HG03103 (cell line): ENCODE measurements at regions not wholly inside any gene's neighbourhood (a gene's known extent, or its start where the extent isn't known, plus 50 kb on each side); places are given as distances from the start of the nearest gene placed in this dataset.

Experiments used
- ATAC-seq: cut with Tn5 transposase; IDR thresholded peaks from one replicate; pipeline ENCODE4 v1.9.1; 2021; ENCODE audit warnings: low read depth; ENCODE audit not compliant: unreplicated experiment

DNA sequence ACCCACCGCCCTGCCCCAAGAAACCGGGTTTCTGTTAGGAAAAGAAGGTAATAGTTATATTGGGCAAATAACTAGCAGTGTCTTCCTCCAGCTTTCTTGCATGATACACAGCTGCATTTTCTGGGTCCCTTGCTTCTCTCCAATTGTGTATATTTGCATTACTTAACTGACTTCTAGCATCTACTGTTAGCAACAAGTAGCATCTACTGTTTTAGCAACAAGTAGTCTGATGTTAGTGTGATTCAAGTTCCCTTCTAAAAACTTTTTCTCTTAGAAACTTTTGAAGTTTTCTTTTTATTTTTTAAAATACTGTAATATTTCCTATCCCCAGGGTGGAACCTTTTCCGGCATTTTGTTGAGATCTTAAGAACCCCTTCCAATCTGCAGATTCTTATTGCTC is 221.2 kb downstream of the CLIC5 start:
- ATAC-seq, result no peak

DNA sequence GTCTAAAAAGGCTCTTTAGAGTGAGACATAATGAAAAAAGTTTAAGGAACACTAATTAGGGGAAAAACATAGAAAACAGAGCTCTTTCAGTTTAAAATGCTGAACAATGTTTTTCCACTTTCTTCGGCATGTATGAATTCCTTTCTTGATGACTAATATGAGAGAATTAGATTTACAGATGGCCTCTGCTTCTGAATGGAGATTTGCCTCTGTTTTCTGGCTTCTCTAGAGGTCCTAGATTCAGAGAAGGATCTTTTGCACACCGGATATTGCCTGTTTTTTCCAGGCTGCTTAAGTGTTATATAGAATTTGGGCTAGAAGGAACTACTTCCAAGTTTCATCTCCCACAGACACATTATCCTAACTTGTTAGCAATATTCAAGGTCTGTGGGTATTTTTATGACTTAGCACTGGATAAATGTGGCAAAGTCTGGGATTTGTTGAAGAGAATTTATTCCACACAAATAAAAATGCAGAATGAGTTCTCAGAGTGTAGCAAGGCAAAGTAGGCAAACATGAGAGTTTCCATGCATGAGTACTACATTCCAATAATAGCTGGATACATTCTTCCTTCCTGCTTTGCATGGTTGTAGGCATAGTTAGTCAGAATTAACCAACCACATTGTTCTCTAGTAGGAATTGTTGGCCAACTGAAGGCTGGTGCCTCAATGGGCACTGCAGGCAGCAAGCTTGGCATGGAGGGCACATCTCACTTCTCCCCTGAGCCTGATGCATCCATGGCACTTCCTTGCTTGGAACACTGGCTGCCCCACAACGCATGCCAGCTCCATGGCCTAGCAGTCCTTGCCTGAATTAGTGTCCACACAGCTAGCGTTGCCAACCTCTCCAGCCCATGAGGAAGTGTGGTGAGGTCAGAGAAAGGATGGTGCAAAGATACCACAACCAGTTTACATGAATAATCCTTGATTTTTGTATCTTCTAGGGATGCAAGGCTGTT is 224.2 kb downstream of the CLIC5 start:
- ATAC-seq, result no peak

DNA sequence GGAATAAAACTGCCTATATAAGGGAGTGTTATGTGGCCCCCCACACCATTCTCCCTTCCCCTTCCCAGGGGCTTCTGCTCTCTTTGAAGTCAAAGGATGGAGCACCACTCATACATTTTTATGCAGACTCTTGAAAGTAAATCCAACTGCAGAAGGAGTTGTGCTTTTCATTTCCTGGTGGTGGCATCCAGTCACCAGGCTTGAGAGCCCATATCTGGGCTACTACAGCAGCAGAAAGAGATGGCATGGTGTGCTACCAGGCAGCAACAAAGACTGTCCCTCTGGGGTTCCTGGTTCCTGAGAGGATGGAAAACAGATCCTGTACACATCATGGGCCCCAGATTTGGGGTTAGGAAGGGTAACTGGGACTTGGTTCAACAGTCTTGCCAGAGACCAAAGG is 226.4 kb downstream of the CLIC5 start:
- ATAC-seq, result no peak

DNA sequence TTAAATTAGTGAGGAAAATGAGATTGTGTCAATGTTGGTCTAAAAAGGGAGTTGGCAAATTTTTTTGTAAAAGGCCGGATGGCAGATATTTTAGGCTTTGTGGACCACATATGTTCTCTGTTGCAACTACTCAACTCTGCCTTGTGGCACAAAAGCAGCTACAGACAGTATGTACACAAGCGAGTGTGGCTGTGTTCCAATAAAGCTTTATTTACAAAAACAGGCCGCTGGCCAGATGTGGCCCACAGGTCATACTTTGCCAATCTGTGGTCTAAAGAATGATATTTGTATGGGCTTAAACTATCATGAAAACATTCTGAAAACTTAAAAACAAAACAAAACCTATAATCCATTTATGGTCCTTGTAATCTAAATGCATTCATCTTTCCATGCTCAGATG is 228.3 kb downstream of the CLIC5 start:
- ATAC-seq, result no peak

DNA sequence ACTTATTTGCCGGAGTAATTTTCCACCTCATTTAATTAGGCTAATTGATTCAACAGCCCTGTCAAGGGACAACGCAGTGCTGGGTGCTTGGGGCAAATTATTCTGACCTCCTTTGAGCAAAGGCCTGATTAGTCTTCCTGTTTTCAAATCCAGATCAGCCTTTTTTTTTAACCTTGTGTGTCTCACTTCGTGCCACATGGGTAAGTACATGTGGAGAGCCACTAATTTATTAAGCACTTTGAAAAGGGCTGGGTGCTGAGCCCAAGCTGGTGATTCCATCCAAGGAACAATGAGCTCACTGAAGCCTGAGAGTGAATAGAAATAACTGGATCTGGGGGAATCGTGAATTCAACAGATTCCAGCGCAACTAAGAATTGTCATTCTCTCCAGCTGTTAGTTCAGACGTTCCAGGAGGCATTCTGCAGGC is 229.3 kb downstream of the CLIC5 start:
- ATAC-seq, result no peak

DNA sequence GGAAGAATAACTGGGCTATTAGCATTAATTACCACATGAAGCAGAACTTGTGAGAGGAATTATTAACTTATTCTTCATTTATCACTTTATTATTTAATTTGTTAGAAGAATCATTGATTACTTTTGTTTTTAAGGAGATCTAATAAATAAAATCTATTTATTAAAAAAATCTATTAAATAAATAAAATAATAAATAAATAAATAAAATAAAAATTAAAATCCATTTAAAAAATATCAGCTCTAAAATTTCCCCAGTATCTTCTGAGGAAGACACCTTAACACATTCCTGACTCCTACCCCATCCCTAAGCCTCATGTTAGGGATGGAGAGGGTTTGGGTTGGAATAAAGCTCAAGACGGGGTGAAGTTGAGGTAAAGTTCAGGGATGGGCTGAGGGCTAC is 231.4 kb downstream of the CLIC5 start:
- ATAC-seq, result no peak

DNA sequence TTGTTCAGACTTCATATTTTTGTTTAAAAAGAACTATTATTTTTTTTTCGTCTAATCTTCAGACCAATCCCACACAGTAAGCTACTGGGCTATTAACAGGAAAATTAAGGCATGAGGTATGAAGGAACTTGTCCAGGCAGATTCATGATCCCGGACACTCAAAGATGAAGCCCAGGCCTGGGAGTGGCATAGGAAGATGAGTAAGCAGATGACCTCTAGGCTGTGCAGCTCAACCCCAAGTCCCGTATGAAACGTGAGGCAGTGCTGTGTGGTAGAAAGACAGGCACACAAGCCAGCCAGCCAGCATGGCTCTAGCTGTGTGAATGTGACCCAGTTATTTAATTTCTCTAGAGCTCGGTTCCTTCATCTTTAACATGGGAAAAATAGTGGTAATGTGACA is 231.9 kb downstream of the CLIC5 start:
- no peak for ATAC-seq

DNA sequence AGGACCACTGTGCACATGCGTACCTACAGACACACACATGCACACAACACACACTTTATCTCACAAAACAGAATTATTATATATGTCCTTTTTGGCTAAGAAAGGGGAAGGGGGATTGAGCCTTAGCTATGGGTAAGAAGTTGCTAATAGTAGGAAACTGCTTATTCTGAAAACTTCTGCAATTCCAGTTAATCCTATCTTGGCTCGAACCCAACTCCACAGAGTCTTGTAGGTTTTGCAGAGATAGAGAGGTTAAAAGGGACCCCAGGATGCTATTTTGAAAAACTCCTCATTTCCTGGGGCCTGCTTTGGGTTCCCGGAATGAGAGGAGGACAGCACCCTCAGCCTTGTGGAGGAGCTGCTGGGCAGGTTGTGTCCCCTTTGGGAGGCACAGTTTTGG is 233.8 kb downstream of the CLIC5 start:
- ATAC-seq, result no peak

DNA sequence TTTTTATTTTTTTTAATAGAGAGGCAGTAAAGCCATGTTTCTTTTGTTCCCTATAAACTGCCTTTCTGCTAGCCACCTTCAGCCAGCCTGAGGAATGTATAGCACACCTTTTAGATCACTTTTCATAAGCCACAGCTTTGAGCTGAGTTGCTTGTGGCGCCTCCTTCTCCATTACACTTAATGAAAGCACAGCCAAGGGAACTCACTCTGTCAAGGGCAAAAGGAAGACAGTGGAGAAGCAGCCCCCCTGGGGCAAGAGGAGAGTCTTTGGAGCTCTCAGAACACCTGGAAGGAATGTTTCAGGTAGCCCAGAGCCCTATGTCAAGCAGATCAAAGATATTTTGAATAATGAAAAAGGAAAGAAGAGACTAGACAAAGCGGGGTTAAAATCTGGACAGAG is 235.1 kb downstream of the CLIC5 start:
- ATAC-seq, result no peak

DNA sequence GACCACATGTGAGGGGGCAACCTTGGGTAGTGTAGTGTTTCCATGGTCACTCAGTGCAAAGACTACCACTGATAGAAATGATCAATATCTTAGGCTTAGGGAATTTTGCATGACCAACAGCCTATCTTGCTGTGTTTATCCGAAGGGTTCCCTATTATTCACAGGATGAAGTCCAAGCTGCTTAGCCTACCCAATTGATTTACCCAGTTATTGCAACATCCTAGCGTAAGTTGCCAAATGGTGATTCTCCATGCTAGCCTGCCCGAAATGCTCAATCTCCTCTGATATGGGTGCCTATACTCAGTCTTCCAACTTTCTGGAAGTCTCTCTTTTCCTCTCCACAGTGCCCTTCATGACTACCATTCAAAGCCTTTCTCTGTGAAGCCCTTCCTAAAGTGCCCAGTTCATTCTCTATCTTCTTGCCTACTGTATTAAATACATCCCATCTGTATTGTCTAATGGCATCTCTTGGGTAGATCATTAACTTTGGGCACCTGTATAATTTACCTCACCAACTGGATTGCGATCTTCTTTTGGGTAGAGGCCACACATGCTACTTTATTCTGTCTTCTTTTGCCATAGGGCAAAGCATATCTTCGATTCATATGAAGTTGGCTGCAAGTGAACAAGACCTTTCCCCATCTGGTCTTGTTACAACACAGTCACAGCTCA is 240.5 kb downstream of the CLIC5 start:
- ATAC-seq, result no peak

DNA sequence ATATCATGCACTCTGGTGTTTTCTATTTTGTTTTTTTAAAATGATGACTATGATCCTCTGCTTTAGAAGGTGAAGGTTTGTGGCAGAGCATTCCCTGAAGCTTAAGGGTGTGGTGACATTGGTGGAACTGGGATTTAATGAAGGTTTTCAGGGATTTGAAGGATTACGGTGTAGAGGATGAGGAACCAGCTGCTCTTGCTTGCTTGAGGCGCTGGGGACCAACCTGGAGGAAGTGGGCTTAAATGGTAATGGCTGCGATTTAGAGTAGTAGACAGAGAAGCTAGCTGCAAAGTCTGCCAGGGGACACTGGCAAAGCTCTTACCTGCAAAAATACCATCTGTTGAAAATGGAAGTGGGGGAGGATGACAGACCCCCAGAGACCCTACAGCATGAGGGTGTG is 241.8 kb downstream of the CLIC5 start:
- ATAC-seq, result no peak

DNA sequence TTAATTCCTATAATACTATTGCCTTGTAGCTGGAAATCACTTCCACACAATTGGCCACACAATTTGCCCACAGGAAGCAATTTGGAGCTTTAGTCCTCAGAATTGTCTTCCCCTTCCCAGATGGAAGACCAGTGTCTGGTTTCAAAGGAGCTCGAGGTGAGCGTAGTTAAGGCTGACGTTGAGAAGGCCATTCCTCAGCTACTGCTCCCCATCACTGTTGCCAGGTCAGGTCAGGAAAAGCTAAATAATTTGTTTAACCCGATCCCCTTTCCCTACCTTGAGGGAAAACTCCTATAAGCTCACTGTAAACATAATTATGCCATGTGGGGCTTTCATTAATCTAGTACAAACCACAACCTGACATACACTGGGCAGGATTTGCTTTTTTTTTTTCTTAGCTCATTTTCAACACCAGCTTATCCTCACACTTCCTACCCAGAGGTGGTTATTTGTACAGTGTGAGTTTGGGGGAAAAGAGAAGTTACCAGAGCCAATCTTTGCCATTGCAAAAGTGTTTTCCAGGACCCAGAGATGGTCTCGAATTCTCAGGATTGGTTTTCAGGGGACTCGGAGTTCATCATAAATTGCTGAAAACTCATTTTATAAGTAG is 242.7 kb downstream of the CLIC5 start:
- ATAC-seq, result no peak

DNA sequence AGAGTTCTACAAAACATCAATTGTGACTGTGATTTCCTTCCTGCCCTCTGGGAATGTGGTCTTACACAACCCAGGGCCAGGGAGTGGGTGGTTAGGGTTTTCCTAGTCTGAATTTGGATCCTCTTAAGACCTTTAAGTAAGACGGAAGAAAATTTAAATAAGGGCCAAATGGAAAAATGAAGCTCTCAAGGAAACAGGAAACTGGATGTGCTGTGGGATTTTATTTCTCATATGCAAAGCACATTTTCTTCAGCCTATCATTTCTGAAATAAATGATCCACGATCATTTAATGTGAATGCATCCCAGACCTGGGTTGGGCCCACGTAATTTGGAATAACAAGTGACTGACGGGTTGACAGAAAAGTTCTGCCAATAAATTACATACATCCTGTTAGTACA is 243.6 kb downstream of the CLIC5 start:
- no peak for ATAC-seq

DNA sequence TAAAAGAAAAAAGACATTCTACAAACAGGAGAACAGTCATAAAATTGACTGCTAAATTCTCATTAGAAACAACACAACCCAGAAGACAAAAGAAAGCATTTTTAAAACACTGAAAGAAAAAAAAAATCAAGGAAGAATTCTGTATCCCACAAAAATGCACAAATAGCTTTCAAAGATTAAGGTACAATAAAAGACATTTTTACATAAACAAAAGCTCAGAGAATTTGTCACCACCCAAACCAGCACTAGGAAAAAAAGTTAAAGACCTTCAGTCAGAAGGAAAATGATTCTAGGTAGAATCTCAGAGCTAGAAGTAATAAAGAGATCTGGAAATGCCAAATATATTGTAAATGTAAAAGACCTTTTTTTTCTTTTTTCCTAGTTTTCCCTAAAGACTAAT is 252.4 kb downstream of the CLIC5 start:
- ATAC-seq, result no peak

DNA sequence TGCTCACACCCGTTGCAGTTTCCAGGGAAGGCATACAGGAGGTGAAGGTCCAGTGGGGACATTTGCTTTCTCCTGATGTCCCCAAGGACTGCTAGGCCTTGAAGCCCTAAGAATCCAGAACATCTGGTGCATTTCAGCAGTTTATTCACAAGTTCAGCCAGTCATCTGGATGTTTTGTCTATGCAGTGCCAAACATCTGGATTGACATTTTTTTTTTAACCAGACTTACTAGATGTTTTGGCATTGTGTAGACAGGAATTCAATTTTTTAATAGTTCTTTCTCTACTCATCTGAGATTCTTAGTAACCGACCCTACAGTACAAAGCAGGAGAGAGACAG is 256.2 kb downstream of the CLIC5 start:
- ATAC-seq, result no peak

DNA sequence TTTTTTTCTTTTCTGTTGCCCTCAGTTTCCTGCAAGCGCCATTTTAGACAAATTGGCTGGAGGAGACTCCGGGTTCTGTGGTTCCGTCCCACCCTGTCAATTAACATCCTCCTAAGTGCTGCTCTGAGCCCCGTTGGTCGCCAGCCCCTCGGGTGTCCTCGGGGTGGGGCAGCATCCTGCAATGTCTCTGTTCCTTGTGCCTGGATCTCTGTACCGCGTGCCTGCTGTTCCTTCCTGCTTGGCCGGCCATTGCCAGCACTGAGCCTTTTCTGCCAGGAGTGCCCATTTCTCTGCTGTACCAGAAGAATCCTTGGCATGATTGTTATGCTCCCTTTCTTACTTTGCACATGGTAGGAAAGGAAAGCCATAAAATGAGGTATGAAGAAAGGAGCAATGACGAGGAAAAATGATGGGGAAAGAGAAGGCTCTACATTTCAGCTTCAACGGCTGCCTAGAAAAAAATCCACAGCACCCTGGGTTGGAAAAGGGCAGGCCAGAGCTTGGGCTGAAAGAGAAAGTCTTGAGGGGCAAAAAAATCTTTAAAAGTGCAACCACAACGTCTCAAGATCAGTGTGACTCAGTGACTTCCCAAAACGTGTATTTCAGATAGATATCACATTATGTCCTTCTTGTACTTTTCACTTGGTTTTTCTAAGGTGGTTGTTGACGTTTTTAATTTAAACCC is 256.7 kb downstream of the CLIC5 start:
- no peak for ATAC-seq

DNA sequence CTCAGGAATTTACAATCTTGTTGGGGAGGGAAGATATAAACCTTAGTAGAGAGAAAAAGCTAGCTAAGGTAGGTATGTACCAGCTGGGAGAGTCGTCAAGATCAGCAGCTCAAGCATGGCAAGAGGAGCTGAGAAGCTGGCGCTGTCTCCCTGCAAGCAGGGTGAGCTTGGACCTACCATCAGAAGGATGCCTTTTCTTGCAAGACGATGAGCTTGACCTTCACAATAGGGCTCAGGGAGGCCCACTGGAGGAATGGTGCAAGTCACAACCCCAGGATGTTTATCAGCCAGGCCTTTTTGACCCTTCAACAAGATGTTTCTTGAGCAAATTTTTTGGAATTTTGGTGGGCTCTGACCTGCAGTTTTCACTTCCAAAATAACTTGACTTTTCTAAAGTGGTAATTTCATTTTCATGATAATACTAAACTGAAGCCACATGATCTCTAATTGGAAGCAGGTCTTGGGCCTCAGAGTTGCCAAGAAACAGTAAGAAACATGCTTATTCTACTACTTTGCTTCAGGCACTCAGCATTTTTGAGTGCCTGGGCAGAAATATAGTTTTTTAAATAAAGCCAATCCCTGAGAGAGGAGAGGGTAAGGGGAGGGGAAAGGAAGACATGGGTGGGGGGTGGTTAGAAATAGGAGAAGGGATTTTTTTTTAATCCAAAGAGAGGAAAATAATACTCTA is 258.1 kb downstream of the CLIC5 start:
- no peak for ATAC-seq

DNA sequence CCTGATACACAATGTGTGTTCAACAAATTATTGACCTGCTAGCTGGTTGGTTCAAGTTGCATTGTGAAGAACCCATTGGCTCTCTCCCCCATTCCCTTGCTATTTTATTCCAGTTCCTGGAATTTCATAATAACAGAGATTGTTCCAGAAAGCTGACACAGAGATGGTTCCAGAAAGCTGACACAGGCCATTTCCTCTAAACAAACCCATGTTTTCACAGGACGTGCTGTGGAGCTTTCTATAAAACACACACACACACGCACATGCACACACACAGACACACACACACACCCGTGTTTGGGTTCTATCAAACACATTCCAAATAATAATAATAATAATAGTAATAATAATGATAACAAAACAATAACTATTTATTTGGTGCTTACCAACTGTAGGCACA is 259.1 kb downstream of the CLIC5 start:
- no peak for ATAC-seq

DNA sequence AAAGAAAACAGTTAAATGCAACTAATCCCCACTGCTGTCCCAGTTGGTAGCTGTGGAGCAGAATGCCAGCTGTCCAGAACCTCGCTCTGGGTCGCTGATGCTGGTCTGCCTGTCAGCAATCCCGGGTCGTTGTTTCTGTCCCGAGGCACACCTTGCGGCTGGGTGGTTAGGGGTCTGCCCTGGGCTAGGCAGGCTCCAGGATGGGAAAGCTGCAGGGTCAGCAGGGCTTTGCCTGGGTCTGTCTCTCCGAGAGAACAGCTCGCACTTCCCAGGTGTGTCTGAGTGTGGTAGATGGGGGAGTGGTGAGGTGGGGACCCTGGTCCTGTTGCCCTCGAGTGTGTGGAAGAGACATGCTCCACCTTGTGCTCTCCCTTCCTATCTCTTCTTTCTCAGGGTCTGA is 261.2 kb downstream of the CLIC5 start:
- no peak for ATAC-seq

DNA sequence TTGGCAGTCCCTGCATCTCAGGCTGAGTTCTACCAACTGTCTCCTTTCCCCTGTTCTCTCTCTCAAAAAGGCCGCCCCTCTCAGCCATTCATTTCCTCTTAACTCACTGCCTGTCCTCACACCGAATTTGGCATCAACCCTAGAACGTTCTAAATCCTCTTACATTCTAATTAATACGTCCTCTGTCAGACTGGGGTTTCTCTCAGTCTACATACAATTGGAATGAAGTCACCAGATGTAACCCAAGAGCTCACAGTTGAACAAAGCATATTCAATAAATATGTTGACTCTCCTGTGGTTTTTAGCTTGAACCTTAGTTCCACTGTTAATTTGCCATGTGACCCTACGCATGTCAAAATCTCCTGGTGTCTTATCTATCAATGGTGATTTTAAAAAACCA is 269.6 kb downstream of the CLIC5 start:
- ATAC-seq, result no peak
